Stomach (tissue), 8 donors: ENCODE measurements at regions not wholly inside any gene's neighbourhood (a gene's known extent, or its start where the extent isn't known, plus 50 kb on each side); places are given as distances from the start of the nearest gene placed in this dataset.

Source experiments
- DNase-seq, 2 donors: peaks; one replicate each; pipeline versions ENCODE4 v3.0.0 to v3.0.0-alpha.2; 2013 to 2019
- H3K27ac ChIP-seq, 5 donors: fragments of 200-600 bp in 4 of 5; sonication (generic) in 4 of 5; one replicate each; pipeline ENCODE4 v1.5.1; 2013 to 2019; ENCODE audit warnings: mild to moderate bottlenecking in 1 of 5, moderate library complexity in 1 of 5
- H3K27me3 ChIP-seq, 3 donors: fragments of 200-600 bp; sonication (generic); one replicate each; pipeline ENCODE4 v1.5.1; 2017 to 2019; ENCODE audit warnings: mixed run types in 1 of 3
- H3K36me3 ChIP-seq, 4 donors: fragments of 200-600 bp; sonication (generic); 1 replicate in 3 of 4; 2 replicates in 1 of 4; pipeline ENCODE4 v1.5.1; 2016 to 2019
- H3K4me1 ChIP-seq, 4 donors: fragments of 200-600 bp; sonication (generic); one replicate each; pipeline ENCODE4 v1.5.1; 2016 to 2019
- H3K4me3 ChIP-seq, 4 donors: fragments of 200-600 bp; sonication (generic) in 3 of 4; one replicate each; pipeline ENCODE4 v1.5.1; 2016 to 2019; ENCODE audit warnings: mild to moderate bottlenecking in 1 of 4
- H3K9me3 ChIP-seq, 4 donors: fragments of 200-600 bp; sonication (generic); one replicate each; pipeline ENCODE4 v1.5.1; 2016 to 2019
- CTCF ChIP-seq, 7 experiments: fragments of 450-650 bp in 4 of 7; fragments of 200-600 bp in 3 of 7; sonication (generic) in 3 of 7; IDR thresholded peaks; one replicate each; pipeline ENCODE4 v1.5.1; 2016 to 2019; ENCODE audit warnings: antibody characterized with exemption in 7 of 7, control low read depth in 2 of 7, mild to moderate bottlenecking in 1 of 7
- EP300 ChIP-seq: sonication (generic); formaldehyde crosslinking; IDR thresholded peaks from one replicate; pipeline ENCODE4 v1.6.1; 2017; ENCODE audit warnings: antibody characterized with exemption
- POLR2A ChIP-seq, 4 donors: fragments of 450-650 bp; IDR thresholded peaks; one replicate each; pipeline ENCODE4 v1.6.1; 2016; ENCODE audit warnings: antibody characterized with exemption in 4 of 4, control low read depth in 2 of 4, mild to moderate bottlenecking in 1 of 4, moderate library complexity in 1 of 4
- POLR2AphosphoS5 ChIP-seq, 3 donors: sonication (generic); formaldehyde crosslinking; IDR thresholded peaks; one replicate each; pipeline ENCODE4 v1.6.1; 2016; ENCODE audit warnings: antibody characterized with exemption in 3 of 3
- WGBS, 5 donors: extraction: QIAGEN DNeasy Blood & Tissue Kit in 3 of 5; methylation state at CpG; one replicate each; pipeline versions ENCODE4 v1.1.5 to v1.1.7; 2013 to 2018; 5-methylcytosine and 5-hydroxymethylcytosine counted together
- intact Hi-C: fragments of 100-400 bp; cut with DNase I; formaldehyde crosslinking; loops from one replicate; pipeline ENCODE4 v1.15.1; 2023; ENCODE audit warnings: low total_unique reads
- donor health status: healthy with polysubstance abuse.
- donor health status: Bipolar disorder and iron deficiency.
- donor health status: healthy.

- TF ChIP-seq POLR2AphosphoS5 (IDR thresholded peaks at IDR 0.05) (no peak), CTCF (IDR thresholded peaks at IDR 0.05) (no peak), EP300 (no peak), POLR2A (IDR thresholded peaks at IDR 0.05) (no peak)
- DNase-seq = no peak
- Histone ChIP-seq H3K36me3 (no peaks in the 10 kb centered on the region), H3K27me3 (no peaks in the 10 kb centered on the region), H3K27ac (no peak overlapping the region), H3K4me1 (no peaks in the 10 kb centered on the region), H3K9me3 (no peaks in the 10 kb centered on the region), H3K4me3 (no peak overlapping the region)
- intact Hi-C loops = no loop called here
- WGBS, 5 donors = 67 to 73% (median 71%) methylated on average over 3 of the region's 3 CpGs
These were observed 111.7 kb downstream of the TLR4 start for GRCh38 chr9:117815948-117816347.

GRCh38 chr9:117821954-117822353 is 117.8 kb downstream of the TLR4 start:
- Histone ChIP-seq H3K36me3 (no peaks in the 10 kb centered on the region), H3K4me1 (no peaks in the 10 kb centered on the region), H3K4me3 (no peak overlapping the region), H3K9me3 (no peaks in the 10 kb centered on the region), H3K27me3 (no peaks in the 10 kb centered on the region), H3K27ac (no peak overlapping the region)
- WGBS, 5 donors = 69 to 78% (median 71%) methylated on average over 2 of the region's 2 CpGs
- intact Hi-C loops = no loop called here
- DNase-seq = no peak
- TF ChIP-seq EP300 (no peak), CTCF (IDR thresholded peaks at IDR 0.05) (no peak), POLR2A (IDR thresholded peaks at IDR 0.05) (no peak), POLR2AphosphoS5 (IDR thresholded peaks at IDR 0.05) (no peak)

GRCh38 chr9:117823576-117823975 is 119.4 kb downstream of the TLR4 start:
- H3K36me3 ChIP-seq = no peaks in the 10 kb centered on the region
- no peak for TF ChIP-seq CTCF (IDR thresholded peaks at IDR 0.05)
- TF ChIP-seq EP300 = no peak
- no peak for TF ChIP-seq POLR2AphosphoS5 (IDR thresholded peaks at IDR 0.05)
- no peak for TF ChIP-seq POLR2A (IDR thresholded peaks at IDR 0.05)
- no peak overlapping the region for H3K4me3 ChIP-seq
- no peaks in the 10 kb centered on the region for H3K4me1 ChIP-seq
- H3K9me3 ChIP-seq = no peaks in the 10 kb centered on the region
- DNase-seq = no peak
- no peak overlapping the region for H3K27ac ChIP-seq
- no peaks in the 10 kb centered on the region for H3K27me3 ChIP-seq
- intact Hi-C loops = no loop called here

- Histone ChIP-seq H3K4me3 (no peak overlapping the region), H3K9me3 (no peaks in the 10 kb centered on the region), H3K27me3 (no peaks in the 10 kb centered on the region), H3K27ac (no peak overlapping the region), H3K36me3 (no peaks in the 10 kb centered on the region), H3K4me1 (no peaks in the 10 kb centered on the region)
- TF ChIP-seq POLR2AphosphoS5 (IDR thresholded peaks at IDR 0.05) = no peak
- TF ChIP-seq POLR2A (IDR thresholded peaks at IDR 0.05) = no peak
- no peak for TF ChIP-seq CTCF (IDR thresholded peaks at IDR 0.05)
- TF ChIP-seq EP300 = no peak
- whole genome bisulfite sequencing, 5 donors = 33 to 49% (median 41%) methylated on average over 4 of the region's 4 CpGs
- intact Hi-C loops = no loop called here
- DNase-seq = peak in 1 of 2 donors; percentile 23
These were observed 121.6 kb downstream of the TLR4 start for GRCh38 chr9:117825609-117826347.
